Activated T-cell treated with anti-CD3 and anti-CD28 coated beads, Interleukin-2, amount 50 U/mL, for 1 hour (primary cell): ENCODE measurements at regions not wholly inside any gene's neighbourhood (a gene's known extent, or its start where the extent isn't known, plus 50 kb on each side); places are given as distances from the start of the nearest gene placed in this dataset.

Experiments
- DNase-seq: peaks from one replicate; pipeline ENCODE4 v3.0.0-alpha.2; 2020

- no peak for DNase-seq
Measured at GRCh38 chr2:172658945-172659344, 76.7 kb upstream of the RAPGEF4 start.

GRCh38 chr2:172662099-172662498 is 73.5 kb upstream of the RAPGEF4 start:
- DNase-seq = no peak

GRCh38 chr2:172664766-172665165 is 70.9 kb upstream of the RAPGEF4 start:
- DNase-seq = no peak

GRCh38 chr2:172667581-172668325 is 67.9 kb upstream of the RAPGEF4 start:
- DNase-seq = no peak

GRCh38 chr2:172671501-172671900 is 64.1 kb upstream of the RAPGEF4 start:
- DNase-seq = no peak

GRCh38 chr2:172672114-172672513 is 63.5 kb upstream of the RAPGEF4 start:
- no peak for DNase-seq

- no peak for DNase-seq
Measured at GRCh38 chr2:172673056-172673683, 62.5 kb upstream of the RAPGEF4 start.

GRCh38 chr2:172674034-172674967 is 61.3 kb upstream of the RAPGEF4 start:
- DNase-seq = peak; percentile 51

GRCh38 chr2:172674968-172675303 is 60.7 kb upstream of the RAPGEF4 start:
- no peak for DNase-seq

- no peak for DNase-seq
Measured at GRCh38 chr2:172677363-172677762, 58.3 kb upstream of the RAPGEF4 start.

GRCh38 chr2:172680436-172681068 is 55.1 kb upstream of the RAPGEF4 start:
- no peak for DNase-seq

GRCh38 chr2:172685467-172685866 is 50.2 kb upstream of the RAPGEF4 start:
- no peak for DNase-seq
